ENCODE measurements at regions not wholly inside any gene's neighbourhood (a gene's known extent, or its start where the extent isn't known, plus 50 kb on each side); places are given as distances from the start of the nearest gene placed in this dataset.

DNA sequence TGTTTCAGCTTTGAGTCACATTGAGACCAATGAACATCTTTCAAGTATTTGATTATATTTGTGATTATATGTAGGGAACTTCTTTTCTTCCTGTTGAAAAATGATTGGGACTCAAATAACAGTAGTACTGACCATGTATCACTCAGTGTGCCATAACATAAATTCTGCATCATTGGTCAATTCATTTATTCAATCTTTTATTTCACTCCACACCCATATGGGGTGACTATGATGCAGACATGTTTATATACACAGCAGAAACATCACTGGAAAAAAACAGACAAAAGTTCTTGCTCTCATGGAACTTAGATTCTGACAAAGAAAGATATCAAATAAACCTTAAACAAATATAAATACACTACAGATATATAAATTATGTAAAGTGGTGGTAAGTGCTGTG, 74.7 kb upstream of the ANXA1 start:
- TF ChIP-seq CTCF (conservative IDR thresholded peaks at IDR 0.05 in 1 of 2, IDR thresholded peaks at IDR 0.05 in 1 of 2; ENCODE audit: extremely low read depth in 1 of 2, insufficient read depth in 1 of 2, low read depth in 1 of 2, low read length in 2 of 2) (no peak), EZH2 (IDR thresholded peaks at IDR 0.05; ENCODE audit: borderline replicate concordance, low read length) (no peak)
